Cerebellar cortex (tissue), 1 donor: ENCODE measurements at regions not wholly inside any gene's neighbourhood (a gene's known extent, or its start where the extent isn't known, plus 50 kb on each side); places are given as distances from the start of the nearest gene placed in this dataset.

Source experiments
- DNase-seq: peaks from one replicate; pipeline ENCODE4 v3.0.0-alpha.2; 2015; ENCODE audit warnings: low spot score

DNA sequence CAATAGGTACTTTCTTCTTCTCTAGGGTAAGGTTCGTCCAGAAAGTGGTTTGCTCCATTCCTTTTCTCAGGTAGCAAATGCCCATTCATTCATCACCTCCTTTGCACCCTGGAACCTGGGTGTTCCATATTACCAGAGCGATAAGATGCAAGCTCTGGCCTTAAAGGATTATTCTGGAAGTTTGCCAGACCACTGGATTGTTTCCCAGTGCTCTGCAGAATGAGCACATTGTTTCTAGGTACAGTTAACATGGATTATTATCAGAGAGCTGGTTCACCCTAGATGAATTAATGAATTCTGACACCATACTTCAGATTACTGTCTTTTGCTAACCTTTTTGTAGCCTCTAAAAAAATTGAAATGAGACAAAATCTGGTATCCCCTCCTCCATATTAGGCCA is 170.9 kb upstream of the BMP4 start:
- no peak for DNase-seq

DNA sequence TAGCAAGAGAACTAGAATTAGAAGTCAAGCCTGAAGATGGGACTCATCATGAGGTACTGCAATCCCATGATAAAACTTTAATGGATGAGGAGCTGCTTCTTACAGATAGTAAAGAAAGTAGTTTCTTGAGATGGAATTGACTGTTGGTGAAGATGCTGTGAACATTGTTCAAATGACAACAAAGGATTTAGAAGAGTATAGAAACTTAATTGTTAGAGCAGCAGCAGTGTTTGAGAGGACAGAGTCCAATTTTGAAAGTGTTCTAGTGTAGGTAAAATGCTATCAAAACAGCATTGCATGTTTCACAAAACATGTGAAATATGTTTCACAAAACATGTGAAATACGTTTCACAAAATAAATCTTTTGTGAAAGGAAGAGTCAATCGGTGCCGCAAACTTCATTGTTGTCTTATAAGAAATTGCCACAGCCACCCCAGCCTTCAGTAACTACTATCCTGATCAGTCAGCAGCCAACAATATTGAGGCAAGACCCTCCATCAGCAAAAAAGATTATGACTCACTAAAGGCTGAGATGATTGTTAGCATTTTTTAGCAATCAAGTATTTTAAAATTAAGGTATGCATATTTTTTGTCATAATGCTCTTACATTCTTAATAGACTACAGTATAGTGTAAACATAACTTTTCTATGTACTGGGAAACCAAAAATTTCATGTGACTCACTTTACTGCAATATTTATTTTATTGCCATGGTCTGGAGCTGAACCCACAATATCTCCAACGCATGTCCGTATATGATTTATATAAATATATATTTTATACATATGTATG is 173.4 kb upstream of the BMP4 start:
- DNase-seq, result no peak

DNA sequence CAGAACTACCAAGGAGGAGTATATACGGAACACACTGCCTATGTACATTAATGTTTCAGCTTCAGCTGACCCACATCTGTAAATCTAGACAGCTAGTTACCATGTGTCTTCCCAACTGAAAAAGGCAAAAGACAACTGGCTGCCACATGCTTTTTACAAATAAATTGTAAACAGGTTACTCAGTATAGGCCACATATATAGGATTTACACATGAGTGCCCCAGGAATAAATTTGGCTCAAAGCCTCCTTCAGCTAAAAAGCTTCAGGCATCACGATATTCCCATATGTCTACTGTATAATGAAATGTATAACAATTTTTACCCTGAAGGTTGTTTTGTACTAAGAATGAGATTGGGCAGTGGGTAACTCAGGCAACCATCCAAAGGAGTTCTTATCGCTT is 175.9 kb upstream of the BMP4 start:
- no peak for DNase-seq

DNA sequence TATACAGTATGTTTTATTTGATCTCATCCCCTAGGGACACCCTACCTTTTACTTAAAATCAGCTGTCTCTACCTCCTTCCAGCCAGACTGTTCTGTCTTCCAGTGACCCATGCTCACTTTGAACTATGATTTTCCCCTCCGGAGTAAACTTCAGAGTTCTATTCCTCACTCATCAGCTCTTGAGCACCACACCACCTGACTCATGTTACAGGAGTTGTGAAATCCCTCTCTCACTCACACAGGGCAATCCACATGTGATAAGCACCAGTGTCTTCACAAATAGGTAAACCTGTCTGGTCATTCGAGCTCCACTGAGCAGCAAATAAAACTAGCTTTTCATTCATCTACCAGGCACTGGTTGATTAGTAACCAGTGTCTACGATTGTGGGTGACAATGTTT is 177.3 kb upstream of the BMP4 start:
- no peak for DNase-seq

DNA sequence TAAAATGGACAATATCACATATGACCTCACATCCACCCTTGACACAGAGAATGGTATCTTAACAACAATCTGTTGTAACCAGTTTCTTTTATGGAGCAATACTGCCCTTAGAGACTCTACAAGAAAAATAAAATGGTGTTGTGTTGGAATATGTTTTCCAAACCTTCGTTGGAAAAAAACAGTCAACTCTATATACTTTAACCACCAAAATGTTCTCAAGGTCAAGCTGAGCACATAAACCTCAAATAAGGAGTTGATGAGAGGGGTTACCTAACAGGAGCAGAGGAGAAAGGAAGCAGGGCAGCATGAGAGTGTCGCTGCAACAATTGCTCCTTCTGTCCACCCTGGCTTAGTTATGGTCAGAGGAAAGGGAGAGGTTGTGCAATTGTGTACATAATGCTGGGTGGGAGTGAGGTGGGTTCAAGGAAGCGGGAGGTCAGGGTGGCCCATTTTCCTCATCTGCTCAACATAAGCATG is 179.2 kb upstream of the BMP4 start:
- DNase-seq, result no peak

DNA sequence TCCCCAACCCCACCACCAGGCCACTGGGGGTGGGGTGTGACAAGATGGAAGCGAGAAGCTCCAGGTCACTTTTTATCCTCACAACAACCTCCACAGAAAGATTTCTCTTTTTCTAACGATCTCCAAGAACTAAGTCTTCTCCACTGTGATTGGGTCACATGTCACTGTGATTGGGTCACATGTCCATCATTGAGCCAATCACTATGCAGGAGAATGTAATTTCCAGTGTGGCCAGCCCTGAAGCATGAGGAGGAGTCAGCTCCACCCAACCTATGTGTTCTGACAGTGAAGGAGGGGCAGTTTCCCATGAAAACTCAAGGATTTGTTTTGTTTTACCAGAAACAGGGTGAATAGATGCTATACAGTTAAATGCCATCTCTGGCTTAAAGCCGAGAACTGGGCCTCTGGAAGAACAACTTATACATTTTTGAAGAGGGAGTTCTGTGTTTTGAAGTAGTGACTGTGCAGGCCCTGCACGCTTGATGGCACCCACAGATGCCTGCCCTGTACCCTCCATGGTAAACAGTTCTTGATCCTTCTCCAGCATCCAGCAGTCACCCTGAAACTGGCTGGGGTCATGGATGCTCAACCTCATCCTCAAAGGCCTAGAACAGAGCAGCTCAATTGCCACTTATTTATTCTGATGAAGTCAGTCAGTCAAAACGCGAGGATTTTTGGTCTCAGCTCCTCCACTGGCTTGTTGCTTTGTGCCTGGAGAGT is 180.4 kb upstream of the BMP4 start:
- DNase-seq, result no peak

DNA sequence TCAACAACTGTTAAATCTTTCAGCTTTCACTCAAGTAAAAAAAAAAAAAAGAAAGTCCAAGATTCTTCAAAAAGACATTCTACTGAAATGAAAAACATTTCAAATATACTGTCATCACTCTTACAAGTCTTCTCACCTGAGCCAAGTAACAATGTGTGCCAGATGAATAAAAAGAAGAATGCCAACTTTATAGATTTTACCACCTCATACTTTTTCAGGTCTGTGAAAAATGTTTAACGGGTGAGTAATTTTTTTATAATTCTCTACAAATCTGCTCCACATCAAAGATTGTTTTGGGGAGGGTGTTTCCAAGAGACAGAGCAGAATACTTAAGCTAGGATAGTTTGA is 181.0 kb upstream of the BMP4 start:
- no peak for DNase-seq

DNA sequence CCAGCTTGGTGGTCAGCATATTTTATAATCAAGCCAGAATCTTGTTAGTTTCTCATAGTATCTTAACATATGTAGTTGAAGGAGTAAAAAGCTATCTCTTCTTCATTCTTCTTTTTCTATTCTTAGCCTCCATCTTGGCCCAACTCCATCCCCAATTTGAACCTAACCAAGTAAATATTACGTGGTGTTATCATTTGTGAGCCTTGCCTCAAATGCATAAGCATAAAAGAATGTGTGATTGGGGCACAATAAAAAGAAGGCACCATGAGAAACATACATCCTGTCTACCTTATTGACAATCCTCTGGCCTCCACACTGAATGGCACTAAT is 181.4 kb upstream of the BMP4 start:
- no peak for DNase-seq

DNA sequence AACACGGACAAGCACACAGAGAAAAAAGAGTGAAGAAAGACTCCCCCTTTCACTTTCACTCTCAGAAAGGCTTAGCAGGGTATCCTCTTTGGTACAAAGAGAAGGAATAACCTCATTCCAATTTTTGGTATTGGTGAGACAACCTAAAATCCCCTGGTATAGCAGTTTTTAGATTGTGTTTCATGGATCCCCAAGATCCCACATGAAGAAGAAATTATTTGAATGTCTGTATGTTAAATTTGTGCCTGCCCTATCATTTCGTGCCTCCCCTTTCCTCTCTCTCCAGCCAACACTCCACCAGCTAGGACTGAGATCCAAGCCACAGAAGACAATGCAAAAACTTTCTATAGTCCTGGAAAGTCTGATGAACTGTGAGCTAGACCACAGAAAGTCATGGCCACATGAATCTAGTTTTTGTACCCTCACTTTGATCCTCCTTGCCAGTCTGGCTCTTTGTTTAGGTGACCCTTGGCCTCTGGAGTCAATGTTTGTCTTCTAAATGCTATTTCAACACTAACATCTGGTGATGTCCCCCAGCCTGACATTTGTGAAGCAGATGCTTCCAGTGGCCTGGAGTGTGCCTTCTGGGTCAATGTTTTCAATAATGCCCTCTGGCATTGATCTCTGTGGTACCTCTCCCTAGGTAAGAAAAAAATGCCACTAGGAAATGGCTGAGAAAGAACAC is 181.9 kb upstream of the BMP4 start:
- no peak for DNase-seq

DNA sequence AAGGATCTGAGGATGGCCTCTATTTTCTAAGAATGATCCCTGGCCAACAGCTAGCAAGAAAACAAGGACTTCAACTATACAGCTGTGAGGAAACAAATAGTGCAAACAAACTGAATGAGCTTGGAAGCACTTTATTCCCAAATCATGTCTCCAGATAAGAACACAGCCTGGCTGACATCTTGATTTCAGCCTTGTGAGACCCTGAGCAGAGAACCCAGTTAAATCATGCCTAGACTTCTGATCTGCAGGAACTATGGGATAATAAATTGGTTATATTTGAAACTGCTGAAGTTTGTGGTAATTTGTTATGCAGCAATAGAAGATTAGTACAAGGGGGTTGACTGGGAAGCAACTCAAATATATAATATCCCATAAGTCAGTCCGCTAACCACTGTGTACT is 183.9 kb upstream of the BMP4 start:
- no peak for DNase-seq

DNA sequence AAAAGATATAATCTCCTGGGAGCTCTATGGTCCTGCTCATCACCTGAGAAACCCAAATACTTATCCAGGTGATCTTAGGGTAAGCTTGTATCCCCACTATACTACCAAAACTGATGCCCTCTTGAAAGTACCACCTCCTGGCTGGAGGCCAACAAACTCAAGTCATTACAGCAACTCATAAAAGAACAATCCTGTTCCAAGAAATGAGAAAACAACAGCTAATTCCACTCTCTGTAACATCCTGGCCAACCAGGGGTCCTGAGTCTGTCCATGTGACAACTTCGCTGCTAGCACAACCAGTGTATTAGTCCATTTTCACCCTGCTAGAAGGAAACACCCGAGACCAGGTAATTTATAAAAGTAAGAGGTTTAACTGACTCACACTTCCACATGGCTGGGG is 190.0 kb upstream of the BMP4 start:
- no peak for DNase-seq

DNA sequence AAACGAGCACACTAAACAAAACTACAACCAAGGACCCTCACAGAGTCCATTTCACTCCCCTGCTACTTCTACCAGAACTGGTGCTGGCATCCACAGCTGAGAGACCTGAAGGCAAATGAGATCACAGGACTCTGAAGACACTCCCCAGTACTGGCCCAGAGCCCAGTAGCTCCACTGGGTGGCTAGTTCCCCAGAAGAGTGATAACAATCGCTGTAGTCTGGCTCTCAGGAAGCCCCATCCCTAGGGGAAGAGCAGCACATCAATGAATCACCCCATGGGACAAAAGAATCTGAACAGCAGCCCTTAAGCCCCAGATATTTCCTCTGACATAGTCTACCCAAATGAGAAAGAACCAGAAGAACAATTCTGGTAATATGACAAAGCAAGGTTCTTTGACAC is 190.7 kb upstream of the BMP4 start:
- DNase-seq, result no peak

DNA sequence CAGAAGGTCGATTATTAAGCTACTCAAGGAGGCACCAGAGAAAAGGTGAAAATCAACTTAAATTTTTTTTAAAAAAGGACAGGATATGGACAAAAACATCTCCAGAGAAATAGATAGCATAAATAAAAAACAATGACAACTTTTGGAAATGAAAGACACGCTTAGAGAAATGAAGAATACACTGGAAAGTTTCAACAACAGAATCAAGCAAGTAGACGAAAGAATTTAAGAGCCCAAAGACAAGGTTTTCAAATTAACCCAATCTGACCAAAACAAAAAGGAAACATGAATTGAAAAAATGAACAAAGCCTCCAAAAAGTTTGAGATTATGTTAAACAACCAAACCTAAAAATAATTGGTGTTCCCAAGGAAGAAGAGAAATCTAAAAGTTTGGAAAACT is 191.1 kb upstream of the BMP4 start:
- DNase-seq, result no peak

DNA sequence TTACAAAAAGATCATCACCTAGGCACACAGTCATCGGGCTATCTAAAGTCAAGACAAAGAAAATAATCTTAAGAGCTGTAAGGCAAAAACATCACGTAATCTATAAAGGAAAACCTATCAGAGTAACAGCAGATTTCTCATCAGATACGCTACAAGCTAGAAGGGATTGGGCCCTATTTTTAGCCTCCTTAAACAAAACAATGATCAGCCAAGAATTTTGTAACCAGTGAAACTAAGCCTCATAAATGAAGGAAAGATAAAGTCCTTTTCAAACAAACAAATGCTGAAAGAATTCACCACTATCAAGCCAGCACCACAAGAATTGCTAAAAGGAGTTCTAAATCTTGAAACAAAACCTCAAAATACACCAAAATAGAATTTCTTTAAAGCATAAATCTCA is 191.6 kb upstream of the BMP4 start:
- no peak for DNase-seq

DNA sequence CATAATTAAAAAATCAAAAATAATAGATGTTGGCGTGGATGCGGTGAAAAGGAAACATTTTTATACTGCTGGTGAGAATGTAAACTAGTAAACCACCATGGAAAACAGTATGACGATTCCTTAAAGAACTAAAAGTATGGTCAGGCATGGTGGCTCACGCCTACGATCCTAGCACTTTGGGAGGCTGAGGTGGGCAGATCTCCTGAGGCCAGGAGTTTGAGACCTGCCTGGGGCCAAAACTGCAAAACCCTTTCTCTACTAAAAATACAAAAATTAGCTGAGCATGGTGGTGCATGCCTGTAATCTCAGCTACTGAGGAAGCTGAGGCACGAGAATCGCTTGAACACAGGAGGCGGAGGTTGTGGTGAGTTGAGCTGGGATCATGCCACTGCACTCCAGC is 195.7 kb upstream of the BMP4 start:
- DNase-seq, result no peak

DNA sequence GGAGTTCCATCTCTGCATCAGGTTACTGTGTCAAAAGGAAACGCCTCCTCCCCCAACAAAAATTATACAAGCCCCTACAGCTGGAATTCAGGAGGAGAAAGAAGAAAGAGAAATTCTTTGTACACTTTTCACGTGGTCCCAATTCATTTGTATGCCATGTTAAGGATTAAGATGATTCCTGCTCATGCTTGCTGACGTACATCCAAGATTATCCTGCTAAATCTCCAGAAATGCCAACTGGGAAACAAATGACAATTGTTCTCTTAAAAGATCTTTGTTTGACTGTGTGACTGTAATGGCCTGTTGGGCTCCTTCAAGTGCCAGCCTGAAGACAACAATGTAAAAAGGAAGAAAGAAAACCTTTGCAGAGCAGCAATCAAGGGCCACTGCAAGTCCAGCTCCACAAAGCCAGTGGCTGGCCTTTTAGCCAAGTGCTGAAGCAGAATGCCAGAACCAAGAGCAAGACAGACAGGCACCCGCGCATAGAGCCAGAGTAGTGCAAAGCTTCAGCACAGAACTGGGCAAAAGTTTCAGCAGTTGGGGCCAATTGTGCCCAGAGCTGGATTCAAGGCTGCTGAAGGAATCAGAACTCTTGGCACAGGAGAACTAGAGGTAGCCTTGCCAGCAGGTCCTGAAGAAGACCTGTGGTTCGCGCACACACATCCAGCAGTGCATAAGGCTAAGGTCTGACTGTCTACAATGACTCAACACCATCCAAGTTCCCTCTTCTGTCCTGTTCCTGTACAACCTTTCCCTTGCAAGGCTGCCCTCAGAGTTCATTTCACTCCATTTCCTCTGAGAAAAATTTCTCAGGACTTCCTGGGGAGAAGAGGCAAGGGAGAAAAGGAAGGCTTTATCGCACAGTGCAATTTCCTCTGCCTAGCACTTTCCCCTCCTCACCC is 209.7 kb upstream of the BMP4 start:
- no peak for DNase-seq

DNA sequence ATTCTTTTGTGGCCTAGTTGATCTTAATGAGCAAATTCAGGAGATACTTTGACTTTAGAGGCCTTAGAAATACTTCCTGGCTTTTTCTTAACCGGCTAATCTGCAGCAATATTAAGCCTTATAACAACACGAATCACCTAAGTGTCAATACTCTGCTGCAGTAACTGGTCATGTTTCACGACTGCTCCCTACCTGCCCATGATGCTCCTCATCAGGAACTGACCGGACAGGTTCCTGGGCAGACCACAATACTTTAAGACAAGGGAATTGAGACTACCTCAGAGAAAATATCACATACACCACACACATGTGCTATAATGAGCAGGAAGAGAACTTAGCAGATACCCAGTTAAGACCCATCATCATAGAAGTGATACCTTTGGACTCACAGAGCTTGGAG is 211.9 kb upstream of the BMP4 start:
- no peak for DNase-seq

DNA sequence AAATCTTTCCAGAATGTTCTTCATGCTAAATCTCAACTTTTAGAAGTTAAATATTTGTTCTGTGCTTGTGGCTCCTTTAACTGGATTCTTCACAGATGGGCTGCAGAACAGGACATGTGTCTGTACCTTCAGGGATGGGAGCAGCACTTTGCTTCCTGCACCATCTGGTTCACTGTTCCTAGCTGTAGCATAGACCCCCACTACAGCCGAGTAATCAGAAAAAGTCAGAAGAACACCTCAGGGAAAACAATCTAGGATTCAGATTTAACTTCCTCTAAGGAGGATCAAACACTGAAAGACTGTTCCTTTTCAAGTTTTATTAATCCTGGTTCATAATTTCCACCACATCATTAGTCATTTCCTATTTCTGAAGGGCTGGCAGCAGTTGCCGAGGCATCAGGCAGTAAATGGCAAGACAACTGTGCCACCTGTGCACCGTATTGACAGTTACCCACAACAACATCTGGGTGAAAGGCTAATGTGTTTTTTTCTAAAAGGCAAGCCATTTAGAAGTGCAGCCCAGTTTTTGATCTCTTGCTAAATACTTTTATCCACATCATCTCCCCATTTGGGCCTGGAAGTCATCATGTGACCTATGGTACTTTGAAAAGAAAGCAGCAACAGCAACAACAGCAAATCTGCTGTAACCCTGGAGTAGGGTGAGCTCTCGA is 212.8 kb upstream of the BMP4 start:
- no peak for DNase-seq

DNA sequence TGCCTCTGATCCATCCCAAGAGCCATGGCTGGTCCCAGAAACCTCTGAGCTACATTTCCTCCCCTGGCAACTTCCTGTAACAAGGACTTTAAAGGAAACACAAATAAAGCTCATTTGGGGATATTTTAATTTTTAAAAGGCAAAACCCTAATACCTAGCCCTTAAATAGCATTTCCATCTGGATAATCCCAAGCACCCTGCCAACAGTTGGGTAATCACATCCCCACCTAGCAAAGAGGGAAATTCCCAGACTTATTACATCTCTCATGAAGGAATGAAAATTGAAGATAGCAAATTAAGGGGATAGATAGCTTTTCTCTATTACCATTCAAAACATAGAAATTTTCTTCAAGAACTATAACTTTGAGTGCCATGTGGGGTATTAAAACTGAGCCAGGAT is 213.7 kb upstream of the BMP4 start:
- DNase-seq, result no peak

DNA sequence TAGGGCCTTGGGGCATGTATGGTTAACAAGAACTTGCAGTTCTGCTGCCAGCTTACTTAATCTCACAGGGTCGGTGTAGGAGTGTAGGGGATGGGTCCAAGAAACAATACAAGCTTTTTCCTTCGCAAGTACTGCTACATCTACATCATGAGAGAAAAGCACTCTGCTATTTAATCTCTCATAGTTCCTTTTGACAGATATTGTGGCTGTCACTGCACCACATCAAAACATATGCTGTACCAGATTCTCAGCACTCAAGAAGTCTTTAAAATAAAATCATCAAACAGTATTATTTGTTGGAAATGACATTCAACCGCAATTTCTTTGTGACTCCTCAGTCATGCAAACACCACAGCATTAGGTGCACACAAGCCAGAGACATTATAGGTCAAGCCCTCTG is 215.5 kb upstream of the BMP4 start:
- no peak for DNase-seq

DNA sequence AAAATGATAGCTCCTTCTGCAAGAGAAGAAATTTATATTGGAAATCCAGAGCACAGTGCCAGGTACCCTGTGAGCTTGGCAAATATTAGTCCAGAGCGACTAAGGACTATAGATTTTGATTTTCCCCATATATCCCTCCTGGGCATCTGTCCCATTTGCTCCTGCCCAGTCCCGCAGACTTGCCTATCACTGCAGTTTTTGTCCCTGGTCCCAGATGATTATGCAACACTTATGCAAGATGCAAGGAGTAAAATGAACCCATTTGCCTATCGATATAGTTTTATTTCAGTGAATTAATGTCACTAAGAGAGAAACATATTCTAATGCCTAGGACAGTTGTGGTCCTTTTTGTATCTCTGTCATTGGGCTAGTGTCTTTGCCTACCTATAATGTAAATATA is 215.9 kb upstream of the BMP4 start:
- no peak for DNase-seq

DNA sequence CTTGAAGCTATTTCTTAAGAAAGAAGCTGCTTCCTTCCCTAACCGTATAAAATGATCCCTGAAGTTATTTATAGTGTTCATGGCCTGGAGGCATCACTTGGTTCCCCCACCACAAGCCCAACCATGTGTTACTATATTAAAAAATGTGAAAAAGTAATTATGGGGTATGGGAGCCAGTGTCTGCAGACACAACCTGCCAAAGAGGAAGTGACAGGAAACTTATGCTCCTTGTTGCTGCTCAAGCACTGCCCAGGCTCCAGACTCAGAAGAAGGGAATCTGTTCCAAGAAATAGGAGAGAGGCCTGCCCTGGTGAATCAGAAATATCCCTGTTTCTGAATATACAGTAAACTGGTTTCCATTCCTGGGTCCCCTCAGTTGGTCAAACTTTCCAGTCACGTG is 217.2 kb upstream of the BMP4 start:
- DNase-seq, result no peak
